ENCODE measurements at regions not wholly inside any gene's neighbourhood (a gene's known extent, or its start where the extent isn't known, plus 50 kb on each side); places are given as distances from the start of the nearest gene placed in this dataset.

DNA sequence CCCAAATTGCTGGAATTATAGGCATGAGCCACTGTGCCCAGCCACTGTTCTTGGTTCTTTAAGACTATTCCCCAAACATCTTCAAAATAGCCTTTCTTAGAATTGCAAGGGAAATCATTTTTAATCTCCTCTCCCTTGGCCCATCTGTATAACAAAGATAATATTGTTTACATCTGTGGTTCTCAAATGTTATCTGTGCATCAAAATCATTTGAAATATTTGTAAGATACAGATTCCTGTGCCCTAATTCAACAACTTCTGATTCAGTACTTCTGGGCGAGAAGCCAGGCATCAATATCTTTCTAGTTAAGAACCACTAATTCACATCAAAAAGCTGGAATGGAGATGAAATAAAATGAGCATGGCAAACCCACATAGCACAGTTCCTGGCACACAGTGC lies 83.0 kb downstream of the TMPRSS5 start:
- TF ChIP-seq ZNF70 (CRISPR knock-in tag; IDR thresholded peaks at IDR 0.05) (no peak), OSR1 (CRISPR knock-in tag; IDR thresholded peaks at IDR 0.05) (no peak), RARB (CRISPR knock-in tag; IDR thresholded peaks at IDR 0.05) (no peak), ZNF8 (CRISPR knock-in tag; IDR thresholded peaks at IDR 0.05) (no peak), SNAI2 (CRISPR knock-in tag; IDR thresholded peaks at IDR 0.05) (no peak), ZC3H10 (CRISPR knock-in tag; IDR thresholded peaks at IDR 0.05) (no peak), ARNTL (CRISPR knock-in tag; IDR thresholded peaks at IDR 0.05; ENCODE audit: borderline replicate concordance, low read depth) (no peak), CSDC2 (CRISPR knock-in tag; IDR thresholded peaks at IDR 0.05) (no peak), TOX (CRISPR knock-in tag; IDR thresholded peaks at IDR 0.05; ENCODE audit: borderline replicate concordance) (no peak), ZFP3 (CRISPR knock-in tag; IDR thresholded peaks at IDR 0.05) (no peak)
- TF ChIP-seq, protein P1, sequence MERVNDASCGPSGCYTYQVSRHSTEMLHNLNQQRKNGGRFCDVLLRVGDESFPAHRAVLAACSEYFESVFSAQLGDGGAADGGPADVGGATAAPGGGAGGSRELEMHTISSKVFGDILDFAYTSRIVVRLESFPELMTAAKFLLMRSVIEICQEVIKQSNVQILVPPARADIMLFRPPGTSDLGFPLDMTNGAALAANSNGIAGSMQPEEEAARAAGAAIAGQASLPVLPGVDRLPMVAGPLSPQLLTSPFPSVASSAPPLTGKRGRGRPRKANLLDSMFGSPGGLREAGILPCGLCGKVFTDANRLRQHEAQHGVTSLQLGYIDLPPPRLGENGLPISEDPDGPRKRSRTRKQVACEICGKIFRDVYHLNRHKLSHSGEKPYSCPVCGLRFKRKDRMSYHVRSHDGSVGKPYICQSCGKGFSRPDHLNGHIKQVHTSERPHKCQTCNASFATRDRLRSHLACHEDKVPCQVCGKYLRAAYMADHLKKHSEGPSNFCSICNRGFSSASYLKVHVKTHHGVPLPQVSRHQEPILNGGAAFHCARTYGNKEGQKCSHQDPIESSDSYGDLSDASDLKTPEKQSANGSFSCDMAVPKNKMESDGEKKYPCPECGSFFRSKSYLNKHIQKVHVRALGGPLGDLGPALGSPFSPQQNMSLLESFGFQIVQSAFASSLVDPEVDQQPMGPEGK (CRISPR knock-in tag; IDR thresholded peaks at IDR 0.05; ENCODE audit: borderline replicate concordance) = no peak
- TF ChIP-seq, protein P2, sequence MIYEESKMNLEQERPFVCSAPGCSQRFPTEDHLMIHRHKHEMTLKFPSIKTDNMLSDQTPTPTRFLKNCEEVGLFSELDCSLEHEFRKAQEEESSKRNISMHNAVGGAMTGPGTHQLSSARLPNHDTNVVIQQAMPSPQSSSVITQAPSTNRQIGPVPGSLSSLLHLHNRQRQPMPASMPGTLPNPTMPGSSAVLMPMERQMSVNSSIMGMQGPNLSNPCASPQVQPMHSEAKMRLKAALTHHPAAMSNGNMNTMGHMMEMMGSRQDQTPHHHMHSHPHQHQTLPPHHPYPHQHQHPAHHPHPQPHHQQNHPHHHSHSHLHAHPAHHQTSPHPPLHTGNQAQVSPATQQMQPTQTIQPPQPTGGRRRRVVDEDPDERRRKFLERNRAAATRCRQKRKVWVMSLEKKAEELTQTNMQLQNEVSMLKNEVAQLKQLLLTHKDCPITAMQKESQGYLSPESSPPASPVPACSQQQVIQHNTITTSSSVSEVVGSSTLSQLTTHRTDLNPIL (CRISPR knock-in tag; IDR thresholded peaks at IDR 0.05; ENCODE audit: low read depth) = no peak
